ENCODE measurements at regions not wholly inside any gene's neighbourhood (a gene's known extent, or its start where the extent isn't known, plus 50 kb on each side); places are given as distances from the start of the nearest gene placed in this dataset.

DNA sequence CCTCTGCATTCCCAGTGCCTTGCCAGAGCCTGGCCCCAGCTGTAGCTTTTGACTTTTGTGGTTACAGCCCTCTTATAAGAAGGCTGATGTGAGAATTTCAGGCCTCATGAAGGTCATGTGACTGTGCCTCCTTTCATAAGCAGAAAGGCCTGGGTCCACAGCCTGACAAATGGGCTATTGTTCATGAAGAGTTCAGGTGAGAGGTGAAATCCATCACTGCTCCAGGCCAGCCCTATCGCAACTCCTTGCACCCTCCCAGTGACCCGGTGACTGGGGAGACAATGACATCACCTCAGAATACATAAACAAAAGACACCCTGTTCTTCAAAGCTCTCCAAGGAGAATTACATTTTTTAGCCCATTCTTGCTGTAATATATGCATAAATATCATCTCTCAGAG, 321.5 kb downstream of the PCNX1 start:
- Histone ChIP-seq H3K9me3 (ENCODE audit: low read length) (no peaks in the 10 kb centered on the region), H3K27ac (ENCODE audit: low read depth, low read length) (no peak overlapping the region), H3K4me3 (ENCODE audit: low read depth in 1 of 2, low read length in 2 of 2) (no peak overlapping the region), H3K27me3 (ENCODE audit: control insufficient read depth in 1 of 2, insufficient read depth in 2 of 2, low read length in 2 of 2) (no peaks in the 10 kb centered on the region), H3K36me3 (ENCODE audit: insufficient read depth, low read length) (no peaks in the 10 kb centered on the region), H3K9ac (ENCODE audit: low read length) (no peak overlapping the region), H3K4me1 (ENCODE audit: insufficient read depth, low read length) (no peaks in the 10 kb centered on the region)

DNA sequence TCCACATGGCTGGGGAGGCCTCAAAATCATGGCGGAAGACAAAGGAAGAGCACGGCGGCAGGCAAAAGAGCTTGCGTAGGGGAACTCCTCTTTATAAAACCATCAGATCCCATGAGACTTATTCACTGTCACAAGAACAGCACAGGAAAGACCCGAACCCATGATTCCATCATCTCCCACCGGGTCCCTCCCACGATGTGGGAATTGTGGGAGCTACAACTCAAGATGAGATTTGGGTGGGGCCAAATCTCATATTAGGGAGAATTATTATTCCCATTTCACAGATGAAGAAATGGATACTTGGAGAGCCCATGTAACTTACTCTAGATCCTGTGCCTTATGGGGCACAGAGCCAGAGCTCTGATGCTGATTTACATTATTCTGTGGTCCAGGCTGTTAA, 322.6 kb downstream of the PCNX1 start:
- H3K4me1 ChIP-seq (ENCODE audit: insufficient read depth, low read length), result no peaks in the 10 kb centered on the region
- H3K27me3 ChIP-seq (ENCODE audit: control insufficient read depth in 1 of 2, insufficient read depth in 2 of 2, low read length in 2 of 2), result no peaks in the 10 kb centered on the region

DNA sequence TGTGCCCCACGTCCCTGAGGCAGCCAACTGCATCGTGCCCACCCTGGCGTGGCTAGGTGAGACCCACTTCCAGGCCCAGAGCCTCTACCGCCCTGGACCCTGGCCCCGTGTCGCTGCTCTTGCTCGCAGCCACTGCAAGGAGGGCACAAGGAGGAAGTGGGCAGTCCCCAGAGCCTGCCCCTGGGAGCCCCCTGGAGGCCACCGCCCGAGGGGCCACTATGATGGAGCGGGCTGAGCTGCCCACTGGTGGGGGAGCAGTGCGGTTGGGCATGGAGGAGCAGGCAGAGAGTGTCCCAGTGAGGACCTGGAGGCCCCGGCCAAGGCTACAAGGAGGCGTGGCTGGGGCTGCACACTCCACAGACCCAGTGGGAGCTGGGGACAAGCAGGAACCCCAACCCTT, 323.6 kb downstream of the PCNX1 start:
- Histone ChIP-seq H3K9ac (ENCODE audit: low read length) (no peak overlapping the region), H3K36me3 (ENCODE audit: insufficient read depth, low read length) (no peaks in the 10 kb centered on the region), H3K9me3 (ENCODE audit: low read length) (no peaks in the 10 kb centered on the region), H3K27ac (ENCODE audit: low read depth, low read length) (no peak overlapping the region), H3K4me1 (ENCODE audit: insufficient read depth, low read length) (no peaks in the 10 kb centered on the region), H3K27me3 (ENCODE audit: control insufficient read depth in 1 of 2, insufficient read depth in 2 of 2, low read length in 2 of 2) (no peaks in the 10 kb centered on the region), H3K4me3 (ENCODE audit: low read depth in 1 of 2, low read length in 2 of 2) (no peak overlapping the region)

More for the DNA sequence above, 322.6 kb downstream of the PCNX1 start:
- no peak overlapping the region for H3K9ac ChIP-seq (ENCODE audit: low read length)
- H3K9me3 ChIP-seq (ENCODE audit: low read length), result no peaks in the 10 kb centered on the region
- no peaks in the 10 kb centered on the region for H3K36me3 ChIP-seq (ENCODE audit: insufficient read depth, low read length)
- no peak overlapping the region for H3K4me3 ChIP-seq (ENCODE audit: low read depth in 1 of 2, low read length in 2 of 2)
- no peak overlapping the region for H3K27ac ChIP-seq (ENCODE audit: low read depth, low read length)

DNA sequence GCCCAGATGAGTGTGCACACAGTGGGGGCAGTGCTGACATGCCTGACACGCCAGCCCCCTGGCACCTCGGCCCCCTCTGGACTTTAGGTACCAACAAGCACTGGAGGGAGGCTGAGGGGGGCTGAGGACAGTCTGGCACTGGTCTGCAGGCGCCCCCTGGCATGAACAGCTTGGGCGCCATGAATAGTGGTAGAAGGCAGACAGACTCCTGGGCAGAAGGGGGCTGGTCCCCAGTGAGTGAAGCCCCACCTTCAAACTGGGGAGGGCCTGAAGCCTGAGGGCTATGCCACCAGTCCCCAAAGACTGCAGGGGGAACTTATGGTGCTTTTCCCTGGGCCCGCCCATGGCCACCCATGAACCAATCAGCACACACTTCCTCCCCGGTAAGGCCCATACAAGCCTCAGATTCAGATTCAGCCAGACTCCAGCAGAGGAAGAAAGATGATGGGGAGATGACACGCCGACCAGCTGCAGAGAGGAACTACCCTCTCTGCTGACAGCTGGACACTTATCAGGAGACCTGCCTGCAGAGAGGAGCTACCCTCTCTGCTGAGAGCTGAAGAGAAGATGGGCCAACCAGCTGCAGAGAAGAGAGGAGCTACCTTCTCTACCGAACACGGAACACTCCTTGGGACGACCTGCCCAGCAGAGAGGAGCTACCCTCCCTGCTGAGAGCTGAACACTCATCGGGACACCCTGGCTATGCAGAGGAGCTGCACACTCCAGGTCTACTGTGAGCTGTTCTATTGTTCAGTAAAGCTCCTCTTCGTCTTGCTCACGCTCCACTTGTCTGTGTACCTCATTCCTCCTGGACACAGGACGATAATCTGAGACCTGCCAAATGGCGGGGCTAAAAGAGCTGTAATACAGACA, 324.5 kb downstream of the PCNX1 start:
- Histone ChIP-seq H3K9ac (ENCODE audit: low read length) (no peak overlapping the region), H3K36me3 (ENCODE audit: insufficient read depth, low read length) (no peaks in the 10 kb centered on the region), H3K4me1 (ENCODE audit: insufficient read depth, low read length) (no peaks in the 10 kb centered on the region), H3K9me3 (ENCODE audit: low read length) (no peaks in the 10 kb centered on the region), H3K27ac (ENCODE audit: low read depth, low read length) (no peak overlapping the region), H3K4me3 (ENCODE audit: low read depth in 1 of 2, low read length in 2 of 2) (no peak overlapping the region), H3K27me3 (ENCODE audit: control insufficient read depth in 1 of 2, insufficient read depth in 2 of 2, low read length in 2 of 2) (no peaks in the 10 kb centered on the region)

DNA sequence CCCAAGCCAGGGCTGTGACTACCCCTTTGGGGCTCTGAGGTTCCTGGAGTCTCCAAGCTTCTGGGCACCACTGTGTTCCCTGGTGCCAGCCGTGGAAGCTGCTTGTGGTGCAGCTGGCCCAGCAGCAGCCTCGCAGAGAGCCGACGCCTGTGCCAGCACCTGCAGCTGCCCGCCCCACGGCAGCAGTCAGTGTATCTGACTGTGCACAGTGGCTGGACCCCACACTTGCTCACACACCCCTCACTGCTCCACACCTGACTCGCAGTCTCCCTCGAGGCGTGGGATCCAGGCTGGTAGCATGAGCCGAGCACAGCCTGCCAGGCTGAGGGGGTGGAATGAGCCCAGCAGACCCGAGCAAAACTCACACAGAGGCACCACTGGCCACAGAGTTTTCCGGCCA, 325.2 kb downstream of the PCNX1 start:
- H3K9me3 ChIP-seq (ENCODE audit: low read length), result no peaks in the 10 kb centered on the region
- no peaks in the 10 kb centered on the region for H3K36me3 ChIP-seq (ENCODE audit: insufficient read depth, low read length)
- no peak overlapping the region for H3K4me3 ChIP-seq (ENCODE audit: low read depth in 1 of 2, low read length in 2 of 2)
- no peak overlapping the region for H3K9ac ChIP-seq (ENCODE audit: low read length)
- no peaks in the 10 kb centered on the region for H3K4me1 ChIP-seq (ENCODE audit: insufficient read depth, low read length)
- no peak overlapping the region for H3K27ac ChIP-seq (ENCODE audit: low read depth, low read length)
- H3K27me3 ChIP-seq (ENCODE audit: control insufficient read depth in 1 of 2, insufficient read depth in 2 of 2, low read length in 2 of 2), result no peaks in the 10 kb centered on the region

DNA sequence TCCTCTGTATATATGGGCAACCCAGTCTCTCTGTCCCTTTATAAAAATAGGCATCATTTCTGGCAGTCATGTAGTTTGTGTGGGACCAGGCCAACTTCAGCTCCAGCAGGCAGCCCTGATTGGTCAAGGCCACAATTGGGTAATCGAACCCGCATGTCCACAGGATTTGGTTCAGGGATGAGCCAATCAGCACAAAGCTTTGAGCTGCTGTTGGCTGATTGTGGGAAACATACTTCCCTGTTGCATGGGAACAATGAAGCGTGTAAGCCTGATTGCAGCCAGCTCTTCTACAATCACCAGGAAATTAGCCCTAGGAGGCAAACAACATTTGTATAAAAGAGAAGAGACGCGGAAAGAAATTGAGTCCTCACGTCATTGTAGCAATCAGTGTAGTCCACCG, 328.6 kb downstream of the PCNX1 start:
- Histone ChIP-seq H3K9me3 (ENCODE audit: low read length) (no peaks in the 10 kb centered on the region), H3K27ac (ENCODE audit: low read depth, low read length) (no peak overlapping the region), H3K4me3 (ENCODE audit: low read depth in 1 of 2, low read length in 2 of 2) (no peak overlapping the region)

DNA sequence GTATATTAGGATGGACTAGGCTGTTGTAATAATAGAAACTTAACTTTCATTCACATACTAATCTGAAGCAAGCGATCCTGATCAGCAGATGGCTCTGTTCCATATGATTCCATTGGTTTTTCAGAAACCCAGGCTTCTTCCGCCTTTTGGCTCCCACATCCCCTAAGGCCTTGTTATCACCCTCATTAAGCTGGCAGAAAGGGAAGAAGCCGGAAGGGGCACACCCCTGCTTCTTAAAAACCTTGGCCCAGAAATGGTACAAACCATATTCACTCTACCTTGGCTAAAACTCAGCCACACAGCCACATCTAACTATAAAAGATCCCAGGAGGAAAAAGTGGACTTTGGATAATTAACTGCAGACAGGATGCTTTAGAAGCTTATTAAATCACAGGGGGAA, 329.2 kb downstream of the PCNX1 start:
- no peak overlapping the region for H3K4me3 ChIP-seq (ENCODE audit: low read depth in 1 of 2, low read length in 2 of 2)
- no peak overlapping the region for H3K9ac ChIP-seq (ENCODE audit: low read length)
- H3K27me3 ChIP-seq (ENCODE audit: control insufficient read depth in 1 of 2, insufficient read depth in 2 of 2, low read length in 2 of 2), result no peaks in the 10 kb centered on the region
- H3K4me1 ChIP-seq (ENCODE audit: insufficient read depth, low read length), result no peaks in the 10 kb centered on the region
- H3K27ac ChIP-seq (ENCODE audit: low read depth, low read length), result no peak overlapping the region
- H3K36me3 ChIP-seq (ENCODE audit: insufficient read depth, low read length), result no peaks in the 10 kb centered on the region
- H3K9me3 ChIP-seq (ENCODE audit: low read length), result no peaks in the 10 kb centered on the region

More for the DNA sequence above, 328.6 kb downstream of the PCNX1 start:
- H3K27me3 ChIP-seq (ENCODE audit: control insufficient read depth in 1 of 2, insufficient read depth in 2 of 2, low read length in 2 of 2), result no peaks in the 10 kb centered on the region
- no peaks in the 10 kb centered on the region for H3K36me3 ChIP-seq (ENCODE audit: insufficient read depth, low read length)
- no peaks in the 10 kb centered on the region for H3K4me1 ChIP-seq (ENCODE audit: insufficient read depth, low read length)
- H3K9ac ChIP-seq (ENCODE audit: low read length), result no peak overlapping the region

DNA sequence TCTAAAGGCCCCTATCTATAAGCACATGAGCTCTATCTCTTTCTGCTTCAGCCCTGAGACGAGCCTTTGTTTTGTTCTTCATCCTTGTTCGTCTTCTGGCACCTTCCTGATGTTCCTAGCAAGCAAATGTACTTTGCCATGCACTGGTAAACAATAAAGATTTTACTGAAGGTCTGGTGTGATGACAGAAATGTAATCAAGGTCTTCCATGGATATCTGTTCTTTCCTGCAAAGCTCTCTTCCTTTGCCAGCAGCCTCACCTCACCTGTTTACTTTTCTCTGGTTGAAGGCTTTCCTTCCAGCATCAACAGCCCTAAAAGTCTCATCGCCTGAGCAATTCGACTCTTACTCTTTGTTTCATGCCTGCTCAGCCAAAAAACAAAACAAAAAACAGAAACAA, 330.3 kb downstream of the PCNX1 start:
- Histone ChIP-seq H3K27ac (ENCODE audit: low read depth, low read length) (no peak overlapping the region), H3K4me3 (ENCODE audit: low read depth in 1 of 2, low read length in 2 of 2) (no peak overlapping the region), H3K27me3 (ENCODE audit: control insufficient read depth in 1 of 2, insufficient read depth in 2 of 2, low read length in 2 of 2) (no peaks in the 10 kb centered on the region), H3K36me3 (ENCODE audit: insufficient read depth, low read length) (no peaks in the 10 kb centered on the region), H3K9ac (ENCODE audit: low read length) (no peak overlapping the region), H3K9me3 (ENCODE audit: low read length) (no peaks in the 10 kb centered on the region), H3K4me1 (ENCODE audit: insufficient read depth, low read length) (peaks cover 11% of the 10 kb centered on the region)

DNA sequence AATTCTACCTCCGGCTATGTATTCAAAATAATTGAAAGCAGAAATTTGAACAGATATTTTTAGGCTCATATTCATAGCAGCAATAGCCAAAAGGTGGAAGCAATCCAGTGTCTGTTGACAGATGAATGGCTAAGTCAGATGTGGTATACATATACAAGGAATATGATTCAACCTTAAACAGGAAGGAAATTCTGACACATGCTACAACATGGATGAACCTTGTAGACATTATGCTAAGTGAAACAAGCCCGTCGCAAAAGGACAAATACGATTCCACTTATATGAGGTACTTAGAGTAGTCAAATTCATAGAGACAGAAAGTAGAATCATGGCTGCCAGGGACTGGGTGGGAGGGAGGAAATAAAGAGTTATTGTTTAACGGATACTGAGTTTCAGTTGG, 331.6 kb downstream of the PCNX1 start:
- Histone ChIP-seq H3K4me1 (ENCODE audit: insufficient read depth, low read length) (peaks cover 17% of the 10 kb centered on the region), H3K27ac (ENCODE audit: low read depth, low read length) (no peak overlapping the region), H3K27me3 (ENCODE audit: control insufficient read depth in 1 of 2, insufficient read depth in 2 of 2, low read length in 2 of 2) (no peaks in the 10 kb centered on the region)

DNA sequence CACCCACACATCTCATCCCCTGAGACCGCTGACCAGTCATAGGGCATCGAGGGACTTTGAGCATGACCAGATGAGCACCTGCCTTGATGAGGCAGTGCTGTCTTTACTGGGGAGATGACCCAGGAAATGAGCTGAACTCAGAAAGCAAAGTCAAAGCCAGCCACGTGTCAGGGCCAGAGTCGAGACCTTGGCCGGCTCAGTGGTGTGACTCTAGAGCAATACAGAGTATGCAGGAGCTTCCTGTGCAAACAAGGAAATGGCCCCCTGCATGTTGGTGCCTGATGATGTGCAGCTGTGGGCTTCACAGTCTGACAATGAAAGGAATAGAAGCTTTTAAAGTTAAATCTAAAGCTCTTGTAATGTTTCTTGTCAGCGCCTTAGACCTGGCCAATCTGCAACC, 332.9 kb downstream of the PCNX1 start:
- Histone ChIP-seq H3K27ac (ENCODE audit: low read depth, low read length) (no peak overlapping the region), H3K9me3 (ENCODE audit: low read length) (no peaks in the 10 kb centered on the region), H3K4me3 (ENCODE audit: low read depth in 1 of 2, low read length in 2 of 2) (no peak overlapping the region), H3K9ac (ENCODE audit: low read length) (no peak overlapping the region), H3K27me3 (ENCODE audit: control insufficient read depth in 1 of 2, insufficient read depth in 2 of 2, low read length in 2 of 2) (no peaks in the 10 kb centered on the region), H3K4me1 (ENCODE audit: insufficient read depth, low read length) (peaks cover 25% of the 10 kb centered on the region), H3K36me3 (ENCODE audit: insufficient read depth, low read length) (no peaks in the 10 kb centered on the region)

More for the DNA sequence above, 331.6 kb downstream of the PCNX1 start:
- Histone ChIP-seq H3K9ac (ENCODE audit: low read length) (no peak overlapping the region), H3K9me3 (ENCODE audit: low read length) (no peaks in the 10 kb centered on the region), H3K36me3 (ENCODE audit: insufficient read depth, low read length) (no peaks in the 10 kb centered on the region), H3K4me3 (ENCODE audit: low read depth in 1 of 2, low read length in 2 of 2) (no peak overlapping the region)

DNA sequence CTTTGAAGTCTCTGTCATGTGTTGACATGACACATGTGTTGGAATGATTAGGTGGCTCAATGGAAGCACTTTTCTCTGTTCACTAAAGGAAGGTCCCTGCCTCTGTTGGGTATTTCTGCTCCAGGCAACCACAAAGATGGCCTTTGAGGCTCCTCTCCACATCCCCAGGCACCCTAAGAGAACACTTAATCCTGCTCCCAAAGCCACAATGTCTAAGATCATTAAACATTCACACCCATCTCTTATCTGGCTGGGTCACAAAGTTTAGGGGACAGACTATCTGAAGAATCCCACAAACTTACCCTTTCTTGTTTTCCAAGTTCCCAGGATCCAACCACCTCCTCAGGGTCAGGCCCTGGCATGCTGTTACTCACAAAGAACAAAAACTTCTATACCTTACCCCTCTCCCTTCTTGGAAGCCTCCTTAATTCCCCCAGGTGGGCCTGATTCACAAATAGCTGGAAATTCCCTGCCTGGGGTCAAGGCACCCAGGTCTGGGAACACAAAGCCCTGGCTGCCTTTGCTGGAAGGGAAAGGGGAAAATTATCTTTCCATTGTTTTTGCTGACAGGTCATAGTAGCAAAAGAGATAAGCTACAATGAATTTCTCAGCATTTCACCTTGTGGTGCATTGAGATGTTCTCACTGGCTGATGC, 333.7 kb downstream of the PCNX1 start:
- H3K9ac ChIP-seq (ENCODE audit: low read length), result no peak overlapping the region
- H3K4me1 ChIP-seq (ENCODE audit: insufficient read depth, low read length), result peaks cover 25% of the 10 kb centered on the region
- no peak overlapping the region for H3K27ac ChIP-seq (ENCODE audit: low read depth, low read length)
- no peaks in the 10 kb centered on the region for H3K9me3 ChIP-seq (ENCODE audit: low read length)
- H3K27me3 ChIP-seq (ENCODE audit: control insufficient read depth in 1 of 2, insufficient read depth in 2 of 2, low read length in 2 of 2), result no peaks in the 10 kb centered on the region
- H3K36me3 ChIP-seq (ENCODE audit: insufficient read depth, low read length), result no peaks in the 10 kb centered on the region
- H3K4me3 ChIP-seq (ENCODE audit: low read depth in 1 of 2, low read length in 2 of 2), result no peak overlapping the region

Measured in muscle layer of colon (tissue), 2 donors.